HG03469 (cell line): ENCODE measurements at regions not wholly inside any gene's neighbourhood (a gene's known extent, or its start where the extent isn't known, plus 50 kb on each side); places are given as distances from the start of the nearest gene placed in this dataset.
"Not testable (repeated sequence)": the region's sequence is repeated elsewhere in the genome, so short reads cannot be mapped to it uniquely, and the experiment has no call there.

Experiments used
- ATAC-seq: cut with Tn5 transposase; IDR thresholded peaks from one replicate; pipeline ENCODE4 v1.9.1; 2021; ENCODE audit warnings: mild to moderate bottlenecking, moderate library complexity, moderate number of reproducible peaks; ENCODE audit not compliant: unreplicated experiment

- no peak for ATAC-seq
Observed at GRCh38 chr6:169101981-169102380, 151.7 kb downstream of the THBS2 start.

- ATAC-seq: no peak
Observed at GRCh38 chr6:169101036-169101805, 152.4 kb downstream of the THBS2 start.

GRCh38 chr6:169099411-169100202, 154.0 kb downstream of the THBS2 start:
- ATAC-seq: no peak

GRCh38 chr6:169098651-169099050, 155.0 kb downstream of the THBS2 start:
- ATAC-seq: not testable (repeated sequence)

DNA sequence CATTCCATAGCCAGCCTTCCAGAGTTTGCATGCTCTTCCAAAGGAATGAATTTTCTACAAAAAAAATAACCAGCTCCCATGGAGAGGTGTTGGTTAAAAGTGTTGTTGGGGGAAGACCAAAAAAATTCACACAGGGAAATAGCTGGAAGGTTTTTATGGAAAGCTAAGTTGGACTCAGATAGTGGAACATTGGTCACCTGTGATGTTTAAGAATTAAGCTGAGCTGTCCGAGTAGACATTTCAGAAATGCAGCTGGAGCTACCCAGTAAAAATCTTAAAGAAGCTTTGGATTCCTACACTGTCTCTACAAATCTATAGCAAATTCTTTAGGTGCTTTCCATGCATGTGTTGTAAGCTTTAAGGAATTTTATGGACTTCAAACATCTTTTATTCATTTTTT, 155.5 kb downstream of the THBS2 start:
- ATAC-seq: no peak

DNA sequence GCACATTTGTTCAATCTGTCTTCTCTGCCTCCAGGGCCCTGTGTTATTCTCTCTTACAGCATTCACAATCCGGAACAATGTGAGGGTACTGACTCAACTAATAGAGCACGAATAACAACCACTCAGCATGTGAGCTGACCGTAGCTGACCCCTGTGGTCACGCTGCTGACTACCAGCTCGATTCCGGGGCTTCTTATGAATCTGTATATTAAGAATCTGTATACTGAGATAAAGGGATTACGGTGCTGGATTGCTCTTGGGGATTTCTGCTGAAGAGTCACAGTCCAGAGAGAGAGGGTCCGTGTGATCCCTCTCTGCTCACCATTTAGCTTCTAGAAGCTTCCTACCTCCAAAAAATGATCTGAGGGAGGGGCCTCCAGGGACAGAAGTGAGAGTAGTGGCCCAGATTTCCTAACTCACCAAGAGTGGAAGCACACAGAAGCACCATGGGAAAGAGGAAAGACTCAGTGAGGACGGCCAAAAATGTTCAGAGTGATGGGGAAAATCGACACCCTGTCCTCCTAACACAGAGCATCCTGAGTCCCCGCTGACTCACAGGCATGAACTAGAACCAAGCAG, 156.2 kb downstream of the THBS2 start:
- ATAC-seq: no peak

DNA sequence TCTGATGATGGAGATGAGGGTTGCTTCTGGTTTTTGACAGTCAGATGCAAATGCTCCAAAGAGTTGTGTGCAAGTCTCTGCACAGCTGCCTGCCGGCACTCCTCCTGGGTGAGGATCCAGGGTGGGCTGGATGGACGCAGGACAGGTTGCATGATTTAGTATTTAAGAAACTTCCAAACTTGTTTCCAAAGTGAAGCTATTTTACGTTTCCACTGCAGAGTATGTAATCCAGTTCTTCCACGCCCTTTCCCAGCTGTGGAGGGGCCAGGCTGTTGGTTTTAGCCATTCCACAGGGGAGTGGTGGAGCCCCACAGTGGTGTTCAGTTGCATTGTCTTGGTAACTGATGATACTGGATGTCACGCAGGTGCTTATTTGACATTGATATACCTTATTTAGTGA, 157.3 kb downstream of the THBS2 start:
- no peak for ATAC-seq

DNA sequence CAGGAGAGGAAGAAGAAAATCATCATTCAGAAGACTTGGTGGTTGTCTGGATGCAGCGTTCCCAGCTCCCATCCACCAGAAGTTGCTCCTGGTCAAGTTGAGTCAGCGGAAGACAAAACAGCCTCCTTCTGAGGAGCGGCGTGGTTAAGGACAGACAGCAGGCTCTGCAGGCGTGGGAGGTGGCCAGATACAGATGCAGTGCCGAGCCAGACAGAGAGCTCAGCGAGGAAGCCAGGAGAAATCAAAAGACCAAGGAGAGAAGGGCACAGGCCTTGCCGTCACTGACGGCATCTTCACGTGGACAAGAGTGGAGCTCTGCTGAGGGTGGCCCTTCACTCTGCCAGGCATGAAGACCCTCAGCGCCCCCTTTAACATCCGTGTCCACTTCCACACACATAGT, 158.5 kb downstream of the THBS2 start:
- ATAC-seq: no peak

DNA sequence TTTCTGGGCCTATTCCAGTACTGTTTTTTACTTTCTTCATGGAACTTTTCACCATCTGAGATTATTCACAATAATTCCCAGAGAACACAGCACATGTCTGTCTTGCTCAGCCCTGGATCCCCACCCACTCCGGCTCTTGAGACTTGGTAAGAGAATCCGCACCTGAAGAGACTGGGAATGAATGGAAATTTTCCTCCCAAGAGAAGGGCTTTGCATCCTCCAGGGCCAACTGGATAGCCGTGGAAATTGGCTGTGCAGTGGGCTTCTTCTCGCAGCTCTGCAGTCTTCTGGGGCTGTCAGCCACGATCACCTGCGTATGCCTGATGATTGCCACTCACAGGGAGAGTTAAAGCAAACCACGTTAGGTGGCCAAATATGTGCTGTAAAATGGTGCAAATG, 159.1 kb downstream of the THBS2 start:
- no peak for ATAC-seq

DNA sequence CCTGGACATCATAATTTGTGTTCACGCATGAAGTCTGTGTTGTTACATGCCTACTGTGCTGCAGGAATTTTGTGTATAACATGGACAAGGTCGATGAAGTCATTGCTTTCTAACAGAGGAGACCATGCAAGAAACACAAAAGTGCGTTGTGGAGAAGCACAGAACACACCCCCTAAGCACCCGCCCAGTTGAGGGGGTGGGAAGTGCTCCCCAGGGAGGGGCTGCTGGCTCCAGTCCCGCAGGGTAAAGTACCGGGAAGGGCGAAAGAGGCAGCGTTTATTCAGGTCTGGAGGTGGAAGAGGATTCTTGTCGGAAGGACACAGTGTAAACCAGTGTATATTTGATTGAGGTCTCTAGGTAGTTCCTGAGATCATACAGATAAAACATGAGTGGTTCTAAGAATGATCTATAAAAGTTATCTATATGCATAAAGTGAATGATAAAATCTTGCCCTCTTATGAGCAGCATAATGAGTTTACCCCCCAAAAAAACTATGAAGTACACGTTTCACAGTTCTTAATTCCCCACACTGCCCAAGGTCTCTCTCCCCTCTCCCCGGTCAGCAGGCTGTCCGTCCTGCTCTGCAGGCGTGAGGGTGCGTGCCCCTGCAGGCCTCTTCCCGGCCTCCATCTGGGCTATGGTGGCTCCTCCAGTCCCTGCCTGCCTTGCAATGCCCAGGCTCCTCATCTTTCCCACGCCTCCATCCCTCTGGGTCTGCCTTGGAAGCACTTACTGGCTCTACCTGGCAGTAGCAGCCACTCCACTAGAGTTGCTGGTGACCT, 159.7 kb downstream of the THBS2 start:
- ATAC-seq: no peak

DNA sequence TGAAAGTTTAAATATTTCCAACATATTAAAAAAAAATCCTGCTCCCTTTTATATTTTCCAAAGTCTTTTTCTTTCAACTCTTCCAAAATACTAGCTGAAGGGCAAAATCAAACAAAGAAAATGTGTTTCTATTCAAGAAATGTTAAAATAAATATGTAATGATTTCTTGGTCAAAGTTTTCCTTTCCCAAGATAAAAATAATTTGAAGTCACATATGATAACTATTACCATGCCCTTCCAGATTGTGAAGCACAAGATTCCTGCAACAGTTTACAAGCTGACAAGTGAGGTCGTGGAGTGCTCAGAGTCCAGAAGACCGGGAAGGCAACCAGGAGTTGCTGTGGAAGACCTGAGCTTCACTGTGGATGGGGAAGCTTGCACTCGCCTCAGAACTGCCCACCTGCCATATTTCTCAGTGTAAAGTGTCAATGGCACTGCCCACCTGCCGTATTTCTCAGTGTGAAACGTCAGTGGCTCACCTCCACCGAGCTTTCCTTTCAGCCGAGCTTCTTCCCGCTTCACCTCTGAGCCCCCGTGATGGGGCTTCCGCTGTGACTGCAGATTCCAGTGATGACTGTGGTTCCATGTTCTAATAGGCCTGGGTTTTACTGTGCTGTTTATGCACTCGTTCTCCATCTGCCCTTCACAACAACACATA, 160.5 kb downstream of the THBS2 start:
- ATAC-seq: no peak

DNA sequence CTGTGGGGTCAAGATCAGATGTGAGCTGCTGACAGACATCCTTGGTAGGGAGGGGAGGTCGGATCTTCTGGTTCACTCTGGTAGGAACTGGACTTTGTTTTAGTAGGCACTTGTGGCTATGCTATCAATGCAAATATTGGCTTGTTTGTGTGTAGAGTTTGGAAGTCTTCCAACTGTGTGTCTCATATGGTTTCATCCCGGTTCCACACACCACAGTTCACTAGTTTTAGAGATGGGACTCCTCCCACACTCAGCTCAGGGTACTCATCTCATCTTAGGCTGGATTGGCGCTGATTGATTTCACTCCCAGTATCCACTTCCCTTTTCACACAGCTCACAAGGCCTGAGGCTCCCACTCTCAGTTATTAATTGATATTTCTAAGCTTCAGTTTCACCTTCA, 161.3 kb downstream of the THBS2 start:
- peak; percentile 89 for ATAC-seq

DNA sequence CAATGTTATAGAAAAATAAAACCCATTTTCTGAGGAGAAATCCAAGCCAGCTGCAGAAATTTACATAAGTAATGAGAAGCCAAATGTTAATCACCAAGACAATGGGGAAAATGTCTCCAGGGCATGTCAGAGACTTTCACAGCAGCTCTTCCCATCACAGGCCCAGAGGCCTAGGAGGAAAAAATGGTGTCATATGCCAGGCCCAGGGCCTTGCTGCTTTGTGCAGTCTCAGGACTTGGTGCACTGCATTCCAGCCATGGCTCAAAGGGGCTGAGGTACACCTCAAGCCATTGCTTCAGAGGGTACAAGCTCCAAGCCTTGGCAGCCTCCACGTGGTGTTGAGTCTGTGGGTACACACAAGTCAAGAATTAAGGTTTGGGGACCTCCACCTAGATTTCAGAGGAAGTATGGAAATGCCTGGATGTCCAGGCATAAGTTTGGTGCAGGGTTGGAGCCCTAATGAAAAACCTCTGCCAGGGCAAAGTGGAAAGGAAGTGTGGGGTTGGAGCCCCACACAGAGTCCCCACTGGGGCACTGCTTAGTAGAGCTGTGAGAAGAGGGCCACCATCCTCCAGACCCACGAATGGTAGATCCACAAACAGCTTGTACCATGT, 163.0 kb downstream of the THBS2 start:
- ATAC-seq: not testable (repeated sequence)

- ATAC-seq: no peak
Observed at GRCh38 chr6:169088762-169089161, 164.9 kb downstream of the THBS2 start.

- ATAC-seq: no peak
Observed at GRCh38 chr6:169087443-169088041, 166.1 kb downstream of the THBS2 start.

DNA sequence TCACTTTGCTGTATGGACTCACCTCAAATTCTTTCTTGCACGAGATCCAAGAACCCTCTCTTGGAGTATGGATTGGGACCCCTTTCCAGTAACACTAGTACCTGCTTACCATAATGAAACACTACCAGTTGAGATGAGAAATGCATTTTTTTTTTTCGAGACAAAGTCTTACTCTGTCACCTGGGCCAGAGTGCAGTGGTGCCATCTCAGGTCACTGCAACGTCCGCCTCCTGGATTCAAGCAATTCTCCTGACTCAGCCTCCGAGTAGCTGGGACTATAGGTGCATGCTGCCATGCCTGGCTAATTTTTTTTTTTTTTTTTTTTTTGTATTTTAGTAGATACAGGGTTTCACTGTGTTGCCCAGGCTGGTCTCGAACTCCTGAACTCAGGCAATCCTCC, 167.0 kb downstream of the THBS2 start:
- not testable (repeated sequence) for ATAC-seq

- no peak for ATAC-seq
Observed at GRCh38 chr6:169086020-169086419, 167.6 kb downstream of the THBS2 start.

- no peak for ATAC-seq
Observed at GRCh38 chr6:169085466-169085865, 168.2 kb downstream of the THBS2 start.

GRCh38 chr6:169084557-169084956, 169.1 kb downstream of the THBS2 start:
- ATAC-seq: not testable (repeated sequence)

GRCh38 chr6:169084067-169084466, 169.6 kb downstream of the THBS2 start:
- ATAC-seq: no peak
